Dendritic cell treated with granulocyte-macrophage colony-stimulating factor and Interleukin-4, amounts not matched to agents 40 ng/mL and 50 ng/mL, for 4 days (primary cell): ENCODE measurements at regions not wholly inside any gene's neighbourhood (a gene's known extent, or its start where the extent isn't known, plus 50 kb on each side); places are given as distances from the start of the nearest gene placed in this dataset.
A peak's percentile ranks its signal among the peaks of the same experiment; 100 is the strongest.
"Not testable (repeated sequence)": the region's sequence is repeated elsewhere in the genome, so short reads cannot be mapped to it uniquely, and the experiment has no call there.

Experiments used
- H3K27ac Mint-ChIP-seq: one replicate; pipeline ENCODE4 v1.8.0; 2022; ENCODE audit warnings: mild to moderate bottlenecking, mixed read lengths
- H3K27me3 Mint-ChIP-seq: one replicate; pipeline ENCODE4 v1.8.0; 2022; ENCODE audit warnings: mild to moderate bottlenecking, mixed read lengths
- H3K36me3 Mint-ChIP-seq: one replicate; pipeline ENCODE4 v1.8.0; 2022; ENCODE audit warnings: low read depth, mixed read lengths
- H3K4me1 Mint-ChIP-seq: one replicate; pipeline ENCODE4 v1.8.0; 2022; ENCODE audit warnings: low read depth, mixed read lengths
- H3K4me3 Mint-ChIP-seq: one replicate; pipeline ENCODE4 v1.8.0; 2022; ENCODE audit warnings: mild to moderate bottlenecking, moderate library complexity, mixed read lengths
- H3K9me3 Mint-ChIP-seq: one replicate; pipeline ENCODE4 v1.8.0; 2022; ENCODE audit warnings: mixed read lengths
- intact Hi-C: fragments of 100-400 bp; cut with micrococcal nuclease; formaldehyde crosslinking; loops from one replicate; pipeline ENCODE4 v1.15.0; 2022

GRCh38 chr12:31828071-31828470, 99.2 kb upstream of the AMN1 start:
- no peaks in the 10 kb centered on the region for H3K27me3 Mint-ChIP-seq
- intact Hi-C loops: no loop called here
- H3K9me3 Mint-ChIP-seq: peaks cover 18% of the 10 kb centered on the region
- H3K36me3 Mint-ChIP-seq: peaks cover 6% of the 10 kb centered on the region
- H3K27ac Mint-ChIP-seq: no peak overlapping the region
- peaks cover 9% of the 10 kb centered on the region for H3K4me1 Mint-ChIP-seq
- no peak overlapping the region for H3K4me3 Mint-ChIP-seq

GRCh38 chr12:31822761-31823160, 93.9 kb upstream of the AMN1 start:
- Mint-ChIP-seq H3K9me3 (peaks cover 18% of the 10 kb centered on the region), H3K4me1 (no peaks in the 10 kb centered on the region), H3K4me3 (no peak overlapping the region), H3K36me3 (no peaks in the 10 kb centered on the region), H3K27me3 (no peaks in the 10 kb centered on the region), H3K27ac (no peak overlapping the region)
- intact Hi-C loops: no loop called here

- no peak overlapping the region for H3K27ac Mint-ChIP-seq
- no peaks in the 10 kb centered on the region for H3K36me3 Mint-ChIP-seq
- no peaks in the 10 kb centered on the region for H3K27me3 Mint-ChIP-seq
- no peak overlapping the region for H3K4me3 Mint-ChIP-seq
- intact Hi-C loops: no loop called here
- peaks cover 18% of the 10 kb centered on the region for H3K9me3 Mint-ChIP-seq
- H3K4me1 Mint-ChIP-seq: peaks cover 5% of the 10 kb centered on the region
Measured at GRCh38 chr12:31821484-31821883, 92.7 kb upstream of the AMN1 start.

GRCh38 chr12:31820832-31821231, 92.0 kb upstream of the AMN1 start:
- Mint-ChIP-seq H3K4me1 (peaks cover 5% of the 10 kb centered on the region), H3K27ac (no peak overlapping the region), H3K27me3 (no peaks in the 10 kb centered on the region), H3K9me3 (peaks cover 12% of the 10 kb centered on the region), H3K4me3 (no peak overlapping the region), H3K36me3 (no peaks in the 10 kb centered on the region)
- intact Hi-C loops: no loop called here

GRCh38 chr12:31819427-31819826, 90.6 kb upstream of the AMN1 start:
- Mint-ChIP-seq H3K27ac (no peak overlapping the region), H3K4me1 (peaks cover 5% of the 10 kb centered on the region), H3K27me3 (no peaks in the 10 kb centered on the region), H3K9me3 (no peaks in the 10 kb centered on the region), H3K4me3 (no peak overlapping the region), H3K36me3 (no peaks in the 10 kb centered on the region)
- intact Hi-C loops: no loop called here

- H3K4me3 Mint-ChIP-seq: no peak overlapping the region
- H3K9me3 Mint-ChIP-seq: no peaks in the 10 kb centered on the region
- H3K27me3 Mint-ChIP-seq: no peaks in the 10 kb centered on the region
- intact Hi-C loops: no loop called here
- no peak overlapping the region for H3K27ac Mint-ChIP-seq
- H3K4me1 Mint-ChIP-seq: peaks cover 5% of the 10 kb centered on the region
- H3K36me3 Mint-ChIP-seq: no peaks in the 10 kb centered on the region
Measured at GRCh38 chr12:31818623-31819268, 89.9 kb upstream of the AMN1 start.

GRCh38 chr12:31817120-31817519, 88.3 kb upstream of the AMN1 start:
- intact Hi-C loops: no loop called here
- H3K4me1 Mint-ChIP-seq: peaks cover 14% of the 10 kb centered on the region
- H3K27me3 Mint-ChIP-seq: peaks cover 3% of the 10 kb centered on the region
- no peak overlapping the region for H3K4me3 Mint-ChIP-seq
- H3K36me3 Mint-ChIP-seq: no peaks in the 10 kb centered on the region
- H3K9me3 Mint-ChIP-seq: no peaks in the 10 kb centered on the region
- H3K27ac Mint-ChIP-seq: peak overlapping the region; percentile 34

- peaks cover 3% of the 10 kb centered on the region for H3K27me3 Mint-ChIP-seq
- intact Hi-C loops: no loop called here
- H3K4me3 Mint-ChIP-seq: no peak overlapping the region
- no peak overlapping the region for H3K27ac Mint-ChIP-seq
- no peaks in the 10 kb centered on the region for H3K36me3 Mint-ChIP-seq
- peaks cover 20% of the 10 kb centered on the region for H3K4me1 Mint-ChIP-seq
- no peaks in the 10 kb centered on the region for H3K9me3 Mint-ChIP-seq
Measured at GRCh38 chr12:31815096-31815495, 86.3 kb upstream of the AMN1 start.

GRCh38 chr12:31813305-31813704, 84.5 kb upstream of the AMN1 start:
- intact Hi-C loops: no loop called here
- H3K9me3 Mint-ChIP-seq: no peaks in the 10 kb centered on the region

GRCh38 chr12:31807773-31808097, 78.9 kb upstream of the AMN1 start:
- Mint-ChIP-seq H3K27ac (no peak overlapping the region), H3K4me1 (peaks cover 20% of the 10 kb centered on the region), H3K9me3 (no peaks in the 10 kb centered on the region), H3K4me3 (no peak overlapping the region), H3K27me3 (no peaks in the 10 kb centered on the region), H3K36me3 (no peaks in the 10 kb centered on the region)
- intact Hi-C loops: no loop called here

More at GRCh38 chr12:31813305-31813704, 84.5 kb upstream of the AMN1 start:
- peaks cover 25% of the 10 kb centered on the region for H3K4me1 Mint-ChIP-seq
- H3K4me3 Mint-ChIP-seq: no peak overlapping the region
- H3K36me3 Mint-ChIP-seq: no peaks in the 10 kb centered on the region
- H3K27me3 Mint-ChIP-seq: peaks cover 3% of the 10 kb centered on the region
- peak overlapping the region; percentile 7 for H3K27ac Mint-ChIP-seq

- H3K4me3 Mint-ChIP-seq, H3K27ac Mint-ChIP-seq, H3K36me3 Mint-ChIP-seq, H3K9me3 Mint-ChIP-seq, intact Hi-C loops, H3K27me3 Mint-ChIP-seq: not testable (repeated sequence)
- peaks cover 20% of the 10 kb centered on the region for H3K4me1 Mint-ChIP-seq
Measured at GRCh38 chr12:31807081-31807772, 78.4 kb upstream of the AMN1 start.

- intact Hi-C loops, H3K4me3 Mint-ChIP-seq, H3K27me3 Mint-ChIP-seq, H3K27ac Mint-ChIP-seq, H3K36me3 Mint-ChIP-seq, H3K9me3 Mint-ChIP-seq: not testable (repeated sequence)
- peaks cover 14% of the 10 kb centered on the region for H3K4me1 Mint-ChIP-seq
Measured at GRCh38 chr12:31805681-31806080, 76.9 kb upstream of the AMN1 start.

- H3K27ac Mint-ChIP-seq, H3K4me3 Mint-ChIP-seq, H3K9me3 Mint-ChIP-seq, H3K27me3 Mint-ChIP-seq, intact Hi-C loops, H3K36me3 Mint-ChIP-seq: not testable (repeated sequence)
- H3K4me1 Mint-ChIP-seq: peaks cover 14% of the 10 kb centered on the region
Measured at GRCh38 chr12:31804707-31805106, 75.9 kb upstream of the AMN1 start.

GRCh38 chr12:31804185-31804504, 75.3 kb upstream of the AMN1 start:
- H3K27ac Mint-ChIP-seq: no peak overlapping the region
- intact Hi-C loops: no loop called here
- H3K36me3 Mint-ChIP-seq: no peaks in the 10 kb centered on the region
- H3K4me3 Mint-ChIP-seq: no peak overlapping the region
- H3K9me3 Mint-ChIP-seq: no peaks in the 10 kb centered on the region
- H3K27me3 Mint-ChIP-seq: no peaks in the 10 kb centered on the region
- H3K4me1 Mint-ChIP-seq: peaks cover 11% of the 10 kb centered on the region
